Muscle of leg (tissue), 3 donors: ENCODE measurements at regions not wholly inside any gene's neighbourhood (a gene's known extent, or its start where the extent isn't known, plus 50 kb on each side); places are given as distances from the start of the nearest gene placed in this dataset.

Experiments used
- DNase-seq: peaks from one replicate; pipeline ENCODE4 v3.0.0; 2013
- H3K27ac ChIP-seq: one replicate; pipeline ENCODE4 v1.5.1; 2013; ENCODE audit warnings: mild to moderate bottlenecking, low read length, control low read depth
- H3K27me3 ChIP-seq: one replicate; pipeline ENCODE4 v1.6.1; 2013; ENCODE audit warnings: low read length; ENCODE audit not compliant: control insufficient read depth, insufficient read depth
- H3K36me3 ChIP-seq: one replicate; pipeline ENCODE4 v1.6.1; 2013; ENCODE audit warnings: low read length; ENCODE audit not compliant: control insufficient read depth, insufficient read depth
- H3K4me1 ChIP-seq: one replicate; pipeline ENCODE4 v1.6.1; 2013; ENCODE audit warnings: low read length; ENCODE audit not compliant: control insufficient read depth, insufficient read depth
- H3K4me3 ChIP-seq: one replicate; pipeline ENCODE4 v1.5.1; 2013; ENCODE audit warnings: low read length, control low read depth
- H3K9me3 ChIP-seq: replicated peaks from 2 replicates; pipeline ENCODE4 v1.6.1; 2013; ENCODE audit warnings: low read depth, low read length; ENCODE audit not compliant: control insufficient read depth
- WGBS: methylation state at CpG from one replicate; pipeline ENCODE4 v1.1.5; 2013; ENCODE audit warnings: missing lambda C conversion rate; ENCODE audit not compliant: insufficient coverage; 5-methylcytosine and 5-hydroxymethylcytosine counted together

- Histone ChIP-seq H3K4me3 (no peak overlapping the region), H3K27ac (no peak overlapping the region), H3K36me3 (no peaks in the 10 kb centered on the region), H3K4me1 (no peaks in the 10 kb centered on the region), H3K27me3 (no peaks in the 10 kb centered on the region), H3K9me3 (peaks cover 7% of the 10 kb centered on the region)
- WGBS = 100% methylated on average over 3 of the region's 3 CpGs
- DNase-seq = no peak
These were observed 76.5 kb upstream of the ALDH1A3 start for GRCh38 chr15:100803171-100803440.

- Histone ChIP-seq H3K9me3 (peaks cover 9% of the 10 kb centered on the region), H3K4me3 (no peak overlapping the region), H3K36me3 (no peaks in the 10 kb centered on the region), H3K27ac (no peak overlapping the region), H3K4me1 (no peaks in the 10 kb centered on the region), H3K27me3 (no peaks in the 10 kb centered on the region)
- WGBS = no CpG with 5 or more reads among the region's 1 CpG
- DNase-seq = no peak
These were observed 73.5 kb upstream of the ALDH1A3 start for GRCh38 chr15:100806157-100806556.

GRCh38 chr15:100807028-100807427 is 72.6 kb upstream of the ALDH1A3 start:
- H3K27me3 ChIP-seq = no peaks in the 10 kb centered on the region
- H3K9me3 ChIP-seq = peaks cover 9% of the 10 kb centered on the region
- no peaks in the 10 kb centered on the region for H3K36me3 ChIP-seq
- WGBS = 73% methylated on average over 3 of the region's 3 CpGs
- H3K27ac ChIP-seq = no peak overlapping the region
- DNase-seq = no peak
- H3K4me3 ChIP-seq = no peak overlapping the region
- no peaks in the 10 kb centered on the region for H3K4me1 ChIP-seq

- H3K4me3 ChIP-seq = no peak overlapping the region
- 86% methylated on average over 1 of the region's 3 CpGs for WGBS
- DNase-seq = no peak
These were observed 70.9 kb upstream of the ALDH1A3 start for GRCh38 chr15:100808691-100809090.

GRCh38 chr15:100809151-100809550 is 70.5 kb upstream of the ALDH1A3 start:
- no peaks in the 10 kb centered on the region for H3K36me3 ChIP-seq
- no peak overlapping the region for H3K27ac ChIP-seq
- H3K4me3 ChIP-seq = no peak overlapping the region
- no peak for DNase-seq
- H3K4me1 ChIP-seq = no peaks in the 10 kb centered on the region
- peaks cover 10% of the 10 kb centered on the region for H3K9me3 ChIP-seq
- no peaks in the 10 kb centered on the region for H3K27me3 ChIP-seq

More at GRCh38 chr15:100808691-100809090, 70.9 kb upstream of the ALDH1A3 start:
- Histone ChIP-seq H3K27me3 (no peaks in the 10 kb centered on the region), H3K9me3 (peaks cover 9% of the 10 kb centered on the region), H3K36me3 (no peaks in the 10 kb centered on the region), H3K4me1 (no peaks in the 10 kb centered on the region), H3K27ac (no peak overlapping the region)

GRCh38 chr15:100809587-100809986 is 70.0 kb upstream of the ALDH1A3 start:
- H3K4me3 ChIP-seq = no peak overlapping the region
- no peak for DNase-seq
- WGBS = 91% methylated on average over 2 of the region's 3 CpGs
- H3K9me3 ChIP-seq = peaks cover 12% of the 10 kb centered on the region
- H3K27me3 ChIP-seq = no peaks in the 10 kb centered on the region
- H3K36me3 ChIP-seq = no peaks in the 10 kb centered on the region
- H3K4me1 ChIP-seq = no peaks in the 10 kb centered on the region
- no peak overlapping the region for H3K27ac ChIP-seq

- H3K4me1 ChIP-seq = no peaks in the 10 kb centered on the region
- WGBS = 90% methylated on average over 2 of the region's 2 CpGs
- no peak for DNase-seq
- no peaks in the 10 kb centered on the region for H3K27me3 ChIP-seq
- H3K9me3 ChIP-seq = peaks cover 16% of the 10 kb centered on the region
- no peaks in the 10 kb centered on the region for H3K36me3 ChIP-seq
- H3K27ac ChIP-seq = no peak overlapping the region
- no peak overlapping the region for H3K4me3 ChIP-seq
These were observed 69.4 kb upstream of the ALDH1A3 start for GRCh38 chr15:100810229-100810628.

- H3K27me3 ChIP-seq = no peaks in the 10 kb centered on the region
- no peak for DNase-seq
- H3K36me3 ChIP-seq = no peaks in the 10 kb centered on the region
- no peak overlapping the region for H3K27ac ChIP-seq
- no peaks in the 10 kb centered on the region for H3K4me1 ChIP-seq
- no CpG with 5 or more reads among the region's 2 CpGs for WGBS
- H3K9me3 ChIP-seq = peaks cover 21% of the 10 kb centered on the region
- no peak overlapping the region for H3K4me3 ChIP-seq
These were observed 68.8 kb upstream of the ALDH1A3 start for GRCh38 chr15:100810831-100811230.

- Histone ChIP-seq H3K27me3 (no peaks in the 10 kb centered on the region), H3K4me1 (no peaks in the 10 kb centered on the region), H3K4me3 (no peak overlapping the region), H3K27ac (no peak overlapping the region), H3K9me3 (peaks cover 21% of the 10 kb centered on the region), H3K36me3 (no peaks in the 10 kb centered on the region)
- no peak for DNase-seq
- WGBS = no CpG with 5 or more reads among the region's 2 CpGs
These were observed 66.8 kb upstream of the ALDH1A3 start for GRCh38 chr15:100812802-100813201.

GRCh38 chr15:100818927-100819326 is 60.7 kb upstream of the ALDH1A3 start:
- H3K36me3 ChIP-seq = no peaks in the 10 kb centered on the region
- H3K27ac ChIP-seq = no peak overlapping the region
- H3K4me1 ChIP-seq = no peaks in the 10 kb centered on the region
- H3K27me3 ChIP-seq = no peaks in the 10 kb centered on the region
- WGBS = 52% methylated on average over 3 of the region's 3 CpGs
- no peak overlapping the region for H3K4me3 ChIP-seq
- peak; percentile 85 for DNase-seq
- peaks cover 18% of the 10 kb centered on the region for H3K9me3 ChIP-seq

GRCh38 chr15:100820528-100820927 is 59.1 kb upstream of the ALDH1A3 start:
- Histone ChIP-seq H3K36me3 (no peaks in the 10 kb centered on the region), H3K27ac (no peak overlapping the region), H3K4me3 (no peak overlapping the region), H3K9me3 (peaks cover 8% of the 10 kb centered on the region), H3K27me3 (no peaks in the 10 kb centered on the region), H3K4me1 (no peaks in the 10 kb centered on the region)
- no peak for DNase-seq
- 43% methylated on average over 4 of the region's 4 CpGs for WGBS
